GM12878 (cell line): ENCODE measurements at regions not wholly inside any gene's neighbourhood (a gene's known extent, or its start where the extent isn't known, plus 50 kb on each side); places are given as distances from the start of the nearest gene placed in this dataset.

Experiments used
- ATAC-seq: fragments of 200-7000 bp; cut with Tn5 transposase; 3 replicates; pipeline ENCODE4 v1.9.1; 2020; ENCODE audit warnings: mild to moderate bottlenecking, moderate library complexity
- BruUV-seq: library from RNA; stranded (reverse); fragments of 400-500 nt; replicated peaks from 2 replicates; lab custom pipeline; 2021; lab: Mats Ljungman, UMichigan
- CTCF ChIA-PET: fragments of 300-600 bp; sonication (Branson Sonifier 250); formaldehyde crosslinking; extraction: SDS; loops from one replicate; lab custom pipeline; 2021; ENCODE audit warnings: inconsistent platforms; lab: Yijun Ruan, JAX
- POLR2A ChIA-PET: fragments of 350-600 bp; formaldehyde crosslinking; extraction: SDS; loops from one replicate; lab custom pipeline; 2021; ENCODE audit warnings: inconsistent platforms; lab: Charles Lee
- RAD21 ChIA-PET: fragments of 300-600 bp; sonication (Branson Sonifier 250); formaldehyde crosslinking; loops from one replicate; lab custom pipeline; 2023; ENCODE audit warnings: antibody characterized with exemption; ENCODE audit not compliant: unreplicated experiment; lab: Charles Lee
- SMC1A ChIA-PET: fragments of 300-600 bp; sonication (Branson Sonifier 250); formaldehyde crosslinking; loops from one replicate; lab custom pipeline; 2023; ENCODE audit not compliant: unreplicated experiment, uncharacterized antibody; lab: Charles Lee
- DNase-seq: peaks from one replicate; pipeline ENCODE4 v3.0.0-alpha.2; 2011; ENCODE audit warnings: low read depth, low spot score
- FAIRE-seq: peaks from 3 replicates; lab custom pipeline; 2011; peaks lifted over from hg19 to GRCh38; lab: Jason Lieb, UNC
- H2AFZ ChIP-seq: 2 replicates; pipeline ENCODE4 v1.6.0; 2011; ENCODE audit warnings: low read depth, low read length, control low read depth; ENCODE audit not compliant: control insufficient read depth
- H3K27ac ChIP-seq: 2 replicates; pipeline ENCODE4 v1.5.1; 2011; ENCODE audit warnings: control low read depth; ENCODE audit not compliant: control insufficient read depth, insufficient read depth
- H3K27me3 ChIP-seq, 2 experiments: replicated peaks in 1 of 2; 2 replicates each; pipeline versions ENCODE4 v1.6.0 to v1.6.1; 2011; ENCODE audit warnings: low read length in 1 of 2; ENCODE audit not compliant: control insufficient read depth in 2 of 2, insufficient read depth in 2 of 2
- H3K36me3 ChIP-seq, 2 experiments: 2 replicates each; pipeline ENCODE4 v1.5.1; 2011; ENCODE audit warnings: low read length in 1 of 2; ENCODE audit not compliant: control insufficient read depth in 2 of 2, insufficient read depth in 2 of 2
- H3K4me1 ChIP-seq: 2 replicates; pipeline ENCODE4 v1.6.1; 2011; ENCODE audit warnings: mild to moderate bottlenecking, low read length, moderate library complexity, mixed read lengths; ENCODE audit not compliant: control insufficient read depth, insufficient read depth
- H3K4me2 ChIP-seq: 2 replicates; pipeline ENCODE4 v1.6.0; 2011; ENCODE audit warnings: control low read depth; ENCODE audit not compliant: control insufficient read depth, insufficient read depth
- H3K4me3 ChIP-seq: fragments of 200-600 bp; sonication (generic); 2 replicates; pipeline ENCODE4 v1.5.1; 2016
- H3K79me2 ChIP-seq: 2 replicates; pipeline ENCODE4 v1.6.0; 2011; ENCODE audit warnings: low read length; ENCODE audit not compliant: control insufficient read depth, insufficient read depth
- H3K9ac ChIP-seq: 2 replicates; pipeline ENCODE4 v1.8.0; 2011; ENCODE audit warnings: low read length, control low read depth, mixed read lengths; ENCODE audit not compliant: control insufficient read depth, insufficient read depth
- H3K9me3 ChIP-seq: replicated peaks from 3 replicates; pipeline ENCODE4 v1.5.1; 2011; ENCODE audit warnings: mild to moderate bottlenecking, low read length; ENCODE audit not compliant: control insufficient read depth, insufficient read depth
- H4K20me1 ChIP-seq: 2 replicates; pipeline ENCODE4 v1.6.0; 2011; ENCODE audit not compliant: control insufficient read depth, insufficient read depth
- BCLAF1 ChIP-seq: fragments of 450-650 bp; IDR thresholded peaks from 2 replicates; pipeline ENCODE4 v1.6.1; 2017; ENCODE audit warnings: antibody characterized with exemption, mild to moderate bottlenecking, moderate library complexity
- CBX5 ChIP-seq: sonication (generic); IDR thresholded peaks from 2 replicates; pipeline ENCODE4 v1.6.1; 2016; ENCODE audit warnings: low read depth, moderate library complexity, mild to moderate bottlenecking, inconsistent platforms
- MEF2B ChIP-seq: fragments of 450-650 bp; IDR thresholded peaks from 2 replicates; pipeline ENCODE4 v1.6.1; 2018; ENCODE audit warnings: mild to moderate bottlenecking, moderate library complexity; ENCODE audit not compliant: partially characterized antibody, poor library complexity, severe bottlenecking
- MYB ChIP-seq: fragments of 150-350 bp; IDR thresholded peaks from 2 replicates; pipeline ENCODE4 v1.6.1; 2014; ENCODE audit warnings: mild to moderate bottlenecking, low read depth, low read length, borderline replicate concordance
- PBX3 ChIP-seq: IDR thresholded peaks from 2 replicates; pipeline ENCODE4 v1.6.1; 2011; ENCODE audit warnings: mild to moderate bottlenecking, low read depth, low read length, moderate library complexity; ENCODE audit not compliant: insufficient replicate concordance
- PKNOX1 ChIP-seq: fragments of 450-650 bp; IDR thresholded peaks from 2 replicates; pipeline ENCODE4 v1.6.1; 2016; ENCODE audit warnings: mild to moderate bottlenecking
- POLR2AphosphoS2 ChIP-seq: IDR thresholded peaks from 2 replicates; pipeline ENCODE4 v1.6.1; 2011; ENCODE audit warnings: low read depth, mild to moderate bottlenecking, low read length, improper control_type of control experiment, moderate library complexity
- RFX5 ChIP-seq: IDR thresholded peaks from 2 replicates; pipeline ENCODE4 v1.6.1; 2011; ENCODE audit warnings: low read depth, low read length, improper control_type of control experiment
- SIX5 ChIP-seq: IDR thresholded peaks from 2 replicates; pipeline ENCODE4 v1.6.1; 2011; ENCODE audit warnings: mild to moderate bottlenecking, low read depth, low read length, moderate library complexity; ENCODE audit not compliant: severe bottlenecking
- STAT3 ChIP-seq: IDR thresholded peaks from 2 replicates; pipeline ENCODE4 v1.6.1; 2011; ENCODE audit warnings: low read depth, low read length, improper control_type of control experiment
- WGBS: methylation state at CpG from one replicate; pipeline ENCODE4 v1.1.6; 2016; ENCODE audit warnings: low lambda C conversion rate; ENCODE audit not compliant: insufficient replicate concordance, insufficient coverage; ENCODE audit errors: missing lambda C conversion rate; 5-methylcytosine and 5-hydroxymethylcytosine counted together
- in situ Hi-C: fragments of 300-500 bp; cut with MboI; formaldehyde crosslinking; loops from 9 replicates; pipeline ENCODE4 v1.14.3; 2018; ENCODE audit warnings: mixed read lengths
- intact Hi-C: fragments of 100-400 bp; cut with micrococcal nuclease; formaldehyde crosslinking; loops from one replicate; pipeline ENCODE4 v1.14.2; 2022; ENCODE audit not compliant: unreplicated experiment

- H3K4me3 ChIP-seq = no peak overlapping the region
- H3K36me3 ChIP-seq = no peaks in the 10 kb centered on the region
- H3K79me2 ChIP-seq = no peaks in the 10 kb centered on the region
- H3K27ac ChIP-seq = no peak overlapping the region
- TF ChIP-seq PKNOX1 = peak; percentile 71
- TF ChIP-seq STAT3 = no peak
- peak; percentile 27 for TF ChIP-seq PBX3
- TF ChIP-seq, all 136 proteins: peak for 2
- 39% methylated on average over 13 of the region's 13 CpGs for WGBS
- intact Hi-C loops (no loop called here), in situ Hi-C loops (no loop called here)
- ATAC-seq (no peak), DNase-seq (no peak), FAIRE-seq (no peak)
- ChIA-PET RAD21 (no interaction called here), CTCF (no interaction called here), POLR2A (no interaction called here), SMC1A (no interaction called here)
- Histone ChIP-seq H3K9ac (no peak overlapping the region), H2AFZ (no peak overlapping the region), H3K4me1 (no peaks in the 10 kb centered on the region), H3K27me3 (no peaks in the 10 kb centered on the region), H3K9me3 (no peaks in the 10 kb centered on the region), H3K4me2 (no peak overlapping the region), H4K20me1 (no peaks in the 10 kb centered on the region)
- no TSS peak for BruUV-seq
These were observed 56.7 kb upstream of the CHST1 start for GRCh38 chr11:45722144-45722543.

GRCh38 chr11:45717526-45717925 lies 52.1 kb upstream of the CHST1 start:
- no peaks in the 10 kb centered on the region for H3K4me1 ChIP-seq
- intact Hi-C loops (no loop called here), in situ Hi-C loops (no loop called here)
- WGBS = 47% methylated on average over 8 of the region's 8 CpGs
- no peak overlapping the region for H3K9ac ChIP-seq
- BruUV-seq = no TSS peak
- no peak overlapping the region for H3K4me2 ChIP-seq
- no peaks in the 10 kb centered on the region for H3K9me3 ChIP-seq
- no peaks in the 10 kb centered on the region for H3K36me3 ChIP-seq
- no peak for ATAC-seq
- no peaks in the 10 kb centered on the region for H3K79me2 ChIP-seq
- no peak for DNase-seq
- H3K27ac ChIP-seq = no peak overlapping the region
- H3K27me3 ChIP-seq = peaks cover 0 to 2% of the 10 kb centered on the region in 2 experiments; a peak in 2 of 4 replicates
- ChIA-PET POLR2A (no interaction called here), SMC1A (no interaction called here), RAD21 (no interaction called here), CTCF (no interaction called here)
- no peak for FAIRE-seq
- no peak overlapping the region for H2AFZ ChIP-seq
- no peak overlapping the region for H3K4me3 ChIP-seq
- no peaks in the 10 kb centered on the region for H4K20me1 ChIP-seq
- no peak for TF ChIP-seq SIX5
- no peak for TF ChIP-seq MYB
- no peak for TF ChIP-seq POLR2AphosphoS2
- TF ChIP-seq MEF2B = no peak
- no peak for TF ChIP-seq RFX5
- TF ChIP-seq BCLAF1 = no peak
- no peak for TF ChIP-seq CBX5
- no peak for TF ChIP-seq PKNOX1
